ENCODE measurements at regions not wholly inside any gene's neighbourhood (a gene's known extent, or its start where the extent isn't known, plus 50 kb on each side); places are given as distances from the start of the nearest gene placed in this dataset.

GRCh38 chr4:18859468-18859867, 837.9 kb upstream of the LCORL start:
- ATAC-seq (no peak), DNase-seq (ENCODE audit: low spot score) (no peak), FAIRE-seq (no peak)
- no peak overlapping the region for H3K27ac ChIP-seq (ENCODE audit: extremely low read length, insufficient read depth, low read length)
- H3K36me3 ChIP-seq (replicated peaks in 1 of 2; ENCODE audit: control insufficient read depth in 1 of 2, insufficient read depth in 2 of 2, low read length in 2 of 2): no peaks in the 10 kb centered on the region
- BruUV-seq (replicated peaks): no TSS peak
- H3K4me1 ChIP-seq (ENCODE audit: insufficient read depth, low read length): no peaks in the 10 kb centered on the region
- H3K27me3 ChIP-seq (ENCODE audit: control insufficient read depth in 1 of 2, insufficient read depth in 2 of 2, low read length in 2 of 2): no peaks in the 10 kb centered on the region
- intact Hi-C loops (cut with micrococcal nuclease; ENCODE audit: unreplicated experiment): no loop called here
- H3K9ac ChIP-seq (ENCODE audit: insufficient read depth, low read depth, low read length): no peak overlapping the region
- no peak overlapping the region for H3K4me3 ChIP-seq (replicated peaks in 1 of 3; ENCODE audit: insufficient read depth in 1 of 3, low read depth in 2 of 3, low read length in 3 of 3)
- no peak overlapping the region for H2AFZ ChIP-seq (ENCODE audit: low read length)
- H3K79me2 ChIP-seq (ENCODE audit: insufficient read depth, low read length): no peaks in the 10 kb centered on the region
- ChIA-PET CTCF (ENCODE audit: low intra/inter-chr PET ratio, low total read pairs) (no interaction called here), POLR2A (no interaction called here)
- H3K4me2 ChIP-seq (ENCODE audit: low read depth, low read length): no peak overlapping the region
- H3K9me3 ChIP-seq (ENCODE audit: low read length): peaks cover 95% of the 10 kb centered on the region
- 4% methylated on average over 2 of the region's 2 CpGs for WGBS (ENCODE audit: low lambda C conversion rate)
- in situ Hi-C loops (cut with HindIII; ENCODE audit: extremely low pct_ligation_motif_present, low pct_unique_long_range_greater_than_20kb): no loop called here
- H4K20me1 ChIP-seq (ENCODE audit: insufficient read depth, low read length): no peaks in the 10 kb centered on the region
- TF ChIP-seq ELF3 (CRISPR knock-in tag; IDR thresholded peaks at IDR 0.05): no peak
- no peak for TF ChIP-seq ZNF776 (CRISPR knock-in tag; IDR thresholded peaks at IDR 0.05)
- no peak for TF ChIP-seq FOXJ3 (CRISPR knock-in tag; IDR thresholded peaks at IDR 0.05; ENCODE audit: borderline replicate concordance)
- TF ChIP-seq KLF6 (CRISPR knock-in tag; IDR thresholded peaks at IDR 0.05): no peak
- no peak for TF ChIP-seq ZNF674 (CRISPR knock-in tag; IDR thresholded peaks at IDR 0.05; ENCODE audit: low read depth)
- TF ChIP-seq GFI1 (CRISPR knock-in tag; IDR thresholded peaks at IDR 0.05; ENCODE audit: borderline replicate concordance): no peak
- TF ChIP-seq ZNF781 (CRISPR knock-in tag; IDR thresholded peaks at IDR 0.05; ENCODE audit: borderline replicate concordance, not compliant biosample characterization): no peak
- no peak for TF ChIP-seq HOXA5 (CRISPR knock-in tag; IDR thresholded peaks at IDR 0.05)
- no peak for TF ChIP-seq ZNF780A (CRISPR knock-in tag; IDR thresholded peaks at IDR 0.05)
- TF ChIP-seq ZNF326 (CRISPR knock-in tag; IDR thresholded peaks at IDR 0.05; ENCODE audit: borderline replicate concordance): no peak
- no peak for TF ChIP-seq PHF21A (CRISPR knock-in tag; IDR thresholded peaks at IDR 0.05)
- TF ChIP-seq SETDB1 (CRISPR knock-in tag; IDR thresholded peaks at IDR 0.05; ENCODE audit: borderline replicate concordance): no peak
- no peak for TF ChIP-seq ZNF512B (CRISPR knock-in tag; IDR thresholded peaks at IDR 0.05; ENCODE audit: borderline replicate concordance)
- no peak for TF ChIP-seq ZNF543 (CRISPR knock-in tag; IDR thresholded peaks at IDR 0.05)
- no peak for TF ChIP-seq ZFP37 (CRISPR knock-in tag; IDR thresholded peaks at IDR 0.05; ENCODE audit: borderline replicate concordance)
- TF ChIP-seq, protein P1, sequence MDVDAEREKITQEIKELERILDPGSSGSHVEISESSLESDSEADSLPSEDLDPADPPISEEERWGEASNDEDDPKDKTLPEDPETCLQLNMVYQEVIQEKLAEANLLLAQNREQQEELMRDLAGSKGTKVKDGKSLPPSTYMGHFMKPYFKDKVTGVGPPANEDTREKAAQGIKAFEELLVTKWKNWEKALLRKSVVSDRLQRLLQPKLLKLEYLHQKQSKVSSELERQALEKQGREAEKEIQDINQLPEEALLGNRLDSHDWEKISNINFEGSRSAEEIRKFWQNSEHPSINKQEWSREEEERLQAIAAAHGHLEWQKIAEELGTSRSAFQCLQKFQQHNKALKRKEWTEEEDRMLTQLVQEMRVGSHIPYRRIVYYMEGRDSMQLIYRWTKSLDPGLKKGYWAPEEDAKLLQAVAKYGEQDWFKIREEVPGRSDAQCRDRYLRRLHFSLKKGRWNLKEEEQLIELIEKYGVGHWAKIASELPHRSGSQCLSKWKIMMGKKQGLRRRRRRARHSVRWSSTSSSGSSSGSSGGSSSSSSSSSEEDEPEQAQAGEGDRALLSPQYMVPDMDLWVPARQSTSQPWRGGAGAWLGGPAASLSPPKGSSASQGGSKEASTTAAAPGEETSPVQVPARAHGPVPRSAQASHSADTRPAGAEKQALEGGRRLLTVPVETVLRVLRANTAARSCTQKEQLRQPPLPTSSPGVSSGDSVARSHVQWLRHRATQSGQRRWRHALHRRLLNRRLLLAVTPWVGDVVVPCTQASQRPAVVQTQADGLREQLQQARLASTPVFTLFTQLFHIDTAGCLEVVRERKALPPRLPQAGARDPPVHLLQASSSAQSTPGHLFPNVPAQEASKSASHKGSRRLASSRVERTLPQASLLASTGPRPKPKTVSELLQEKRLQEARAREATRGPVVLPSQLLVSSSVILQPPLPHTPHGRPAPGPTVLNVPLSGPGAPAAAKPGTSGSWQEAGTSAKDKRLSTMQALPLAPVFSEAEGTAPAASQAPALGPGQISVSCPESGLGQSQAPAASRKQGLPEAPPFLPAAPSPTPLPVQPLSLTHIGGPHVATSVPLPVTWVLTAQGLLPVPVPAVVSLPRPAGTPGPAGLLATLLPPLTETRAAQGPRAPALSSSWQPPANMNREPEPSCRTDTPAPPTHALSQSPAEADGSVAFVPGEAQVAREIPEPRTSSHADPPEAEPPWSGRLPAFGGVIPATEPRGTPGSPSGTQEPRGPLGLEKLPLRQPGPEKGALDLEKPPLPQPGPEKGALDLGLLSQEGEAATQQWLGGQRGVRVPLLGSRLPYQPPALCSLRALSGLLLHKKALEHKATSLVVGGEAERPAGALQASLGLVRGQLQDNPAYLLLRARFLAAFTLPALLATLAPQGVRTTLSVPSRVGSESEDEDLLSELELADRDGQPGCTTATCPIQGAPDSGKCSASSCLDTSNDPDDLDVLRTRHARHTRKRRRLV (CRISPR knock-in tag; IDR thresholded peaks at IDR 0.05): no peak
- no peak for TF ChIP-seq NFE2L2 (IDR thresholded peaks at IDR 0.05; ENCODE audit: low read length)

Data from HepG2 (cell line).